ENCODE measurements at regions not wholly inside any gene's neighbourhood (a gene's known extent, or its start where the extent isn't known, plus 50 kb on each side); places are given as distances from the start of the nearest gene placed in this dataset.
"Not testable (repeated sequence)": the region's sequence is repeated elsewhere in the genome, so short reads cannot be mapped to it uniquely, and the experiment has no call there.

- DNase-seq, result no peak
These were observed 51.2 kb upstream of the PRR23C start for GRCh38 chr3:139095803-139096466.

- DNase-seq, result no peak
These were observed 52.0 kb upstream of the PRR23C start for GRCh38 chr3:139096670-139097069.

- no peak for DNase-seq
These were observed 53.7 kb upstream of the PRR23C start for GRCh38 chr3:139098391-139098790.

GRCh38 chr3:139099968-139100817, 55.5 kb upstream of the PRR23C start:
- no peak for DNase-seq

- DNase-seq, result no peak
These were observed 56.1 kb upstream of the PRR23C start for GRCh38 chr3:139100821-139101220.

GRCh38 chr3:139101396-139101795, 56.7 kb upstream of the PRR23C start:
- DNase-seq, result no peak

- no peak for DNase-seq
These were observed 58.8 kb upstream of the PRR23C start for GRCh38 chr3:139103484-139103883.

- no peak for DNase-seq
These were observed 59.4 kb upstream of the PRR23C start for GRCh38 chr3:139104062-139104461.

- DNase-seq, result no peak
These were observed 60.5 kb upstream of the PRR23C start for GRCh38 chr3:139105154-139105702.

GRCh38 chr3:139106013-139106932, 61.6 kb upstream of the PRR23C start:
- no peak for DNase-seq

- DNase-seq, result no peak
These were observed 62.9 kb upstream of the PRR23C start for GRCh38 chr3:139107424-139108252.

- DNase-seq, result no peak
These were observed 63.7 kb upstream of the PRR23C start for GRCh38 chr3:139108253-139108969.

- no peak for DNase-seq
These were observed 64.6 kb upstream of the PRR23C start for GRCh38 chr3:139109271-139109670.

- DNase-seq, result no peak
These were observed 65.6 kb upstream of the PRR23C start for GRCh38 chr3:139110072-139110830.

- DNase-seq, result not testable (repeated sequence)
These were observed 66.2 kb upstream of the PRR23C start for GRCh38 chr3:139110929-139111328.

- peak; percentile 55 for DNase-seq
These were observed 66.9 kb upstream of the PRR23C start for GRCh38 chr3:139111392-139112229.

- DNase-seq, result no peak
These were observed 67.5 kb upstream of the PRR23C start for GRCh38 chr3:139112230-139112558.

GRCh38 chr3:139113231-139113992, 68.7 kb upstream of the PRR23C start:
- no peak for DNase-seq

GRCh38 chr3:139113993-139114375, 69.3 kb upstream of the PRR23C start:
- DNase-seq, result no peak

Measured in activated CD4-positive, CD25-positive, alpha-beta regulatory T cell treated with anti-CD3 and anti-CD28 coated beads, Interleukin-2, amount 50 U/mL, for 72 hours (primary cell).